Endodermal cell (in vitro differentiated cells): ENCODE measurements at regions not wholly inside any gene's neighbourhood (a gene's known extent, or its start where the extent isn't known, plus 50 kb on each side); places are given as distances from the start of the nearest gene placed in this dataset.

Experiments
- DNase-seq: peaks from one replicate; pipeline ENCODE4 v3.0.0-alpha.2; 2017
- H3K27ac ChIP-seq: 2 replicates; pipeline ENCODE4 v1.5.1; 2013; ENCODE audit warnings: mild to moderate bottlenecking, low read depth, low read length, moderate library complexity
- H3K27me3 ChIP-seq: 2 replicates; pipeline ENCODE4 v1.6.1; 2013; ENCODE audit warnings: mild to moderate bottlenecking, low read length, moderate library complexity; ENCODE audit not compliant: insufficient read depth, control insufficient read depth, poor library complexity, severe bottlenecking
- H3K36me3 ChIP-seq: 2 replicates; pipeline ENCODE4 v1.7.0; 2013; ENCODE audit warnings: mild to moderate bottlenecking, low read length, moderate library complexity; ENCODE audit not compliant: control insufficient read depth, insufficient read depth
- H3K4me1 ChIP-seq: one replicate; pipeline ENCODE4 v1.7.0; 2013; ENCODE audit warnings: low read length; ENCODE audit not compliant: control insufficient read depth, insufficient read depth
- H3K4me3 ChIP-seq: 2 replicates; pipeline ENCODE4 v1.5.1; 2013; ENCODE audit warnings: mild to moderate bottlenecking, low read length, moderate library complexity
- H3K9ac ChIP-seq: 2 replicates; pipeline ENCODE4 v1.6.1; 2013; ENCODE audit warnings: mild to moderate bottlenecking, low read length, moderate library complexity; ENCODE audit not compliant: poor library complexity, severe bottlenecking; ENCODE audit errors: extremely low read depth
- H3K9me3 ChIP-seq: 2 replicates; pipeline ENCODE4 v1.6.1; 2013; ENCODE audit warnings: mild to moderate bottlenecking, low read length, moderate library complexity; ENCODE audit not compliant: control insufficient read depth
- H3K27ac Mint-ChIP-seq: 2 replicates; pipeline ENCODE4 v1.8.0; 2020; ENCODE audit warnings: mixed read lengths
- H3K27me3 Mint-ChIP-seq: 2 replicates; pipeline ENCODE4 v1.8.0; 2021; ENCODE audit warnings: mild to moderate bottlenecking, mixed read lengths; ENCODE audit not compliant: insufficient read depth
- H3K36me3 Mint-ChIP-seq: 2 replicates; pipeline ENCODE4 v1.8.0; 2020; ENCODE audit warnings: low read depth, mixed read lengths
- H3K4me1 Mint-ChIP-seq: 2 replicates; pipeline ENCODE4 v1.8.0; 2020; ENCODE audit warnings: mixed read lengths
- H3K4me3 Mint-ChIP-seq: 2 replicates; pipeline ENCODE4 v1.8.0; 2020; ENCODE audit warnings: mild to moderate bottlenecking, moderate library complexity, mixed read lengths
- H3K9me3 Mint-ChIP-seq: 2 replicates; pipeline ENCODE4 v1.8.0; 2020; ENCODE audit warnings: mild to moderate bottlenecking, mixed read lengths
- WGBS, 2 experiments: methylation state at CpG; one replicate each; pipeline versions ENCODE4 v1.1.5 to v1.1.7; 2013; ENCODE audit warnings: missing lambda C conversion rate in 2 of 2, mixed read lengths in 1 of 2; ENCODE audit not compliant: insufficient coverage in 1 of 2, insufficient read length in 1 of 2; 5-methylcytosine and 5-hydroxymethylcytosine counted together
- TF ChIP-seq, protein P1 (sequence below): fragments of 200-600 bp; sonication (generic); conservative IDR thresholded peaks from 2 replicates; pipeline ENCODE4 v1.5.0; 2021; ENCODE audit warnings: antibody characterized with exemption, mild to moderate bottlenecking

DNA sequence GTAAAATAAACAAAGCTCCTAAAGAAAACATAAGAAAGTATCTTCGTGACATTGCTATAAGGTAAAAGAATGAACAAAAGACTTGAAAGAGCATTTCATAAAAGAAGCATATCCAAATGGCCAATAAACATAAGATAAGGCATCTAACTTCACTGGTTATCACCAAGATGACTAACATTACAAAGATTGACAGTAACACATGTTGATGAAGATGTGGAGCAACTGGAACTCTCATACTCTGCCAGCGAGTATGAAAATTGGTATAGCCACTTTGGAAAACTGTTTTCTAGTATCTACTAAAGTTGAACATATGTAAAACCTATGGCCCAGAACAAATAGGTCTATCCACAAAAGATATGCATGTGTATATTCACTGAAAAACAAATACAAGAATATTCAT is 150.5 kb downstream of the SNX18 start:
- Histone ChIP-seq H3K4me3 (no peak overlapping the region), H3K9me3 (peaks cover 28% of the 10 kb centered on the region), H3K4me1 (no peaks in the 10 kb centered on the region), H3K27me3 (no peaks in the 10 kb centered on the region), H3K9ac (no peak overlapping the region), H3K27ac (no peak overlapping the region), H3K36me3 (no peaks in the 10 kb centered on the region)
- TF ChIP-seq, protein P1, sequence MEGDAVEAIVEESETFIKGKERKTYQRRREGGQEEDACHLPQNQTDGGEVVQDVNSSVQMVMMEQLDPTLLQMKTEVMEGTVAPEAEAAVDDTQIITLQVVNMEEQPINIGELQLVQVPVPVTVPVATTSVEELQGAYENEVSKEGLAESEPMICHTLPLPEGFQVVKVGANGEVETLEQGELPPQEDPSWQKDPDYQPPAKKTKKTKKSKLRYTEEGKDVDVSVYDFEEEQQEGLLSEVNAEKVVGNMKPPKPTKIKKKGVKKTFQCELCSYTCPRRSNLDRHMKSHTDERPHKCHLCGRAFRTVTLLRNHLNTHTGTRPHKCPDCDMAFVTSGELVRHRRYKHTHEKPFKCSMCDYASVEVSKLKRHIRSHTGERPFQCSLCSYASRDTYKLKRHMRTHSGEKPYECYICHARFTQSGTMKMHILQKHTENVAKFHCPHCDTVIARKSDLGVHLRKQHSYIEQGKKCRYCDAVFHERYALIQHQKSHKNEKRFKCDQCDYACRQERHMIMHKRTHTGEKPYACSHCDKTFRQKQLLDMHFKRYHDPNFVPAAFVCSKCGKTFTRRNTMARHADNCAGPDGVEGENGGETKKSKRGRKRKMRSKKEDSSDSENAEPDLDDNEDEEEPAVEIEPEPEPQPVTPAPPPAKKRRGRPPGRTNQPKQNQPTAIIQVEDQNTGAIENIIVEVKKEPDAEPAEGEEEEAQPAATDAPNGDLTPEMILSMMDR = no peak
- peaks cover 9% of the 10 kb centered on the region for H3K27me3 Mint-ChIP-seq
- H3K4me1 Mint-ChIP-seq = no peaks in the 10 kb centered on the region
- H3K4me3 Mint-ChIP-seq = no peak overlapping the region
- H3K9me3 Mint-ChIP-seq = peaks cover 25% of the 10 kb centered on the region
- WGBS, 2 experiments = 82 to 100% methylated on average over 1 to 2 of the region's 2 CpGs
- peaks cover 3% of the 10 kb centered on the region for H3K36me3 Mint-ChIP-seq
- no peak overlapping the region for H3K27ac Mint-ChIP-seq
- no peak for DNase-seq

DNA sequence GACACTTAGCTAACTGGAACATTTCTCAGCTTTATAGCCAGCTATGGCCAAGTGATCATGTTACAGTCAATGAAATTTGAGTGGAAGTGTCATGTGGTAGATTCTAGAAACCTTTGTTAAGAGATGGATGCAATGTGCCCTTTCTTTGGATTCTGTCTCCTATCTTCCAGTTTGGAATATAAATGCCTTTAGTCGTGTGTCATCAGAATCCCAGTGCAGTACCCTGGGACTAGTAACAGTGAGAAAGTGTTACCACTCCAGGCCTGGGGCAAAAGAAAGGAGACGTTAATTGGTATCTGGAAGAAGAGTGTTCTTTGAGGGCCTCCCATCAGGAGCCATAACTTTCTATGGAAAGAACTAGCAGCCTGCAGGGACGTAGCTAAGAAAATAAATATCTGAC is 149.6 kb downstream of the SNX18 start:
- DNase-seq = no peak
- 20 to 82% methylated on average over 1 to 3 of the region's 3 CpGs for WGBS, 2 experiments
- Mint-ChIP-seq H3K36me3 (peaks cover 1% of the 10 kb centered on the region), H3K9me3 (peaks cover 16% of the 10 kb centered on the region), H3K4me3 (no peak overlapping the region), H3K4me1 (no peaks in the 10 kb centered on the region), H3K27ac (no peak overlapping the region), H3K27me3 (peaks cover 7% of the 10 kb centered on the region)
- no peak overlapping the region for H3K4me3 ChIP-seq
- no peak overlapping the region for H3K27ac ChIP-seq
- no peak overlapping the region for H3K9ac ChIP-seq
- H3K27me3 ChIP-seq = no peaks in the 10 kb centered on the region
- TF ChIP-seq, protein P1 = no peak
- H3K36me3 ChIP-seq = no peaks in the 10 kb centered on the region
- peaks cover 19% of the 10 kb centered on the region for H3K9me3 ChIP-seq
- H3K4me1 ChIP-seq = no peaks in the 10 kb centered on the region

DNA sequence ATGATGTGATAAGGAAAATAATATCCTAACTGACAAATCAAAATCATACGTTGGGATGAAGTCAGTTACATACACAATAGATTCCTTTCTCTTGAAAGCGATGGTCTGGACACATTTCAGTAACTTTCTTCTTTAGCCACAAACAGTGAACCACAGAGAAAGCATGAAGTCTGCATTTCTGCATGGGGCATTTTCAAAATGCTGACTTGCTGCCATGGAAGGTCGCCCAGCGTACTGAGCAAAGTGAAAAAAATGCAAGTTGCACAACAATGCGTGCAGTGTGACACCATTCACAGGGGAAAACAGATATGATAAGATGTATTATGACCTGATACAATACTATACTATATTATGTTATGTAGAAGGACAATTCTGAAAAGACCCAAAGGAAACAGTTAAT is 146.3 kb downstream of the SNX18 start:
- Histone ChIP-seq H3K27me3 (no peaks in the 10 kb centered on the region), H3K4me3 (no peak overlapping the region), H3K9me3 (peaks cover 8% of the 10 kb centered on the region), H3K36me3 (no peaks in the 10 kb centered on the region), H3K27ac (no peak overlapping the region), H3K4me1 (no peaks in the 10 kb centered on the region), H3K9ac (no peak overlapping the region)
- DNase-seq = no peak
- Mint-ChIP-seq H3K36me3 (no peaks in the 10 kb centered on the region), H3K4me1 (no peaks in the 10 kb centered on the region), H3K27ac (no peak overlapping the region), H3K4me3 (no peak overlapping the region), H3K9me3 (peaks cover 10% of the 10 kb centered on the region), H3K27me3 (peaks cover 6% of the 10 kb centered on the region)
- WGBS, 2 experiments = 83 to 87% methylated on average over 2 to 5 of the region's 5 CpGs
- TF ChIP-seq, protein P1 = no peak
